ENCODE measurements at regions not wholly inside any gene's neighbourhood (a gene's known extent, or its start where the extent isn't known, plus 50 kb on each side); places are given as distances from the start of the nearest gene placed in this dataset.
A peak's percentile ranks its signal among the peaks of the same experiment; 100 is the strongest.

- H3K36me3 ChIP-seq (ENCODE audit: control insufficient read depth in 2 of 2, extremely low read depth in 1 of 2, insufficient read depth in 2 of 2, low read length in 2 of 2), result no peaks in the 10 kb centered on the region
- no peak overlapping the region for H3K9ac ChIP-seq (ENCODE audit: control insufficient read depth, extremely low read depth, insufficient read depth, low read length)
- H3K27ac ChIP-seq (ENCODE audit: control insufficient read depth, insufficient read depth, low read length), result no peak overlapping the region
- TF ChIP-seq EZH2 (IDR thresholded peaks at IDR 0.05; ENCODE audit: low read length) (no peak), CTCF (optimal IDR thresholded peaks at IDR 0.05 in 1 of 3, IDR thresholded peaks at IDR 0.05 in 1 of 3, conservative IDR thresholded peaks at IDR 0.05 in 1 of 3; ENCODE audit: extremely low read depth in 1 of 3, insufficient read depth in 2 of 3, low read length in 3 of 3) (no peak)
- H3K4me2 ChIP-seq (ENCODE audit: control insufficient read depth, extremely low read depth, insufficient read depth, low read depth, low read length), result no peak overlapping the region
- peaks cover 28% of the 10 kb centered on the region for H3K4me1 ChIP-seq (ENCODE audit: control insufficient read depth, extremely low read depth, insufficient read depth, low read length)
- H2AFZ ChIP-seq (ENCODE audit: control insufficient read depth, low read length), result no peak overlapping the region
- DNase-seq (ENCODE audit: low read depth, low spot score) (no peak), FAIRE-seq (no peak)
- H3K9me3 ChIP-seq (ENCODE audit: control insufficient read depth, low read depth, low read length), result no peaks in the 10 kb centered on the region
- no peak overlapping the region for H3K4me3 ChIP-seq (ENCODE audit: control insufficient read depth in 2 of 3, extremely low read depth in 1 of 3, insufficient read depth in 2 of 3, low read depth in 1 of 3, low read length in 3 of 3)
- H3K27me3 ChIP-seq (ENCODE audit: control insufficient read depth, extremely low read depth, insufficient read depth, low read length), result no peaks in the 10 kb centered on the region
- no peaks in the 10 kb centered on the region for H3K79me2 ChIP-seq (ENCODE audit: control insufficient read depth, insufficient read depth, low read length)
- H4K20me1 ChIP-seq (ENCODE audit: control insufficient read depth, extremely low read depth, insufficient read depth, low read length), result no peaks in the 10 kb centered on the region
- dilution Hi-C loops (cut with MboI; ENCODE audit: extremely low pct_ligation_motif_present, low sequenced_read_pairs), result no loop called here
- no peaks in the 10 kb centered on the region for H3K9me1 ChIP-seq (ENCODE audit: control insufficient read depth, extremely low read depth, insufficient read depth, low read length)
Measured at GRCh38 chr2:42907835-42908234, 115.5 kb upstream of the HAAO start.

- no peak overlapping the region for H3K4me3 ChIP-seq (ENCODE audit: control insufficient read depth in 2 of 3, extremely low read depth in 1 of 3, insufficient read depth in 2 of 3, low read depth in 1 of 3, low read length in 3 of 3)
- H3K79me2 ChIP-seq (ENCODE audit: control insufficient read depth, insufficient read depth, low read length), result no peaks in the 10 kb centered on the region
- peak overlapping the region; percentile 66 for H3K4me2 ChIP-seq (ENCODE audit: control insufficient read depth, extremely low read depth, insufficient read depth, low read depth, low read length)
- H3K27ac ChIP-seq (ENCODE audit: control insufficient read depth, insufficient read depth, low read length), result no peak overlapping the region
- FAIRE-seq (no peak), DNase-seq (ENCODE audit: low read depth, low spot score) (no peak)
- dilution Hi-C loops (cut with MboI; ENCODE audit: extremely low pct_ligation_motif_present, low sequenced_read_pairs), result no loop called here
- H3K9me3 ChIP-seq (ENCODE audit: control insufficient read depth, low read depth, low read length), result no peaks in the 10 kb centered on the region
- peak overlapping the region; percentile 30 for H3K9ac ChIP-seq (ENCODE audit: control insufficient read depth, extremely low read depth, insufficient read depth, low read length)
- H3K4me1 ChIP-seq (ENCODE audit: control insufficient read depth, extremely low read depth, insufficient read depth, low read length), result peaks cover 28% of the 10 kb centered on the region
- no peaks in the 10 kb centered on the region for H3K36me3 ChIP-seq (ENCODE audit: control insufficient read depth in 2 of 2, extremely low read depth in 1 of 2, insufficient read depth in 2 of 2, low read length in 2 of 2)
- no peaks in the 10 kb centered on the region for H3K9me1 ChIP-seq (ENCODE audit: control insufficient read depth, extremely low read depth, insufficient read depth, low read length)
- no peaks in the 10 kb centered on the region for H3K27me3 ChIP-seq (ENCODE audit: control insufficient read depth, extremely low read depth, insufficient read depth, low read length)
- H4K20me1 ChIP-seq (ENCODE audit: control insufficient read depth, extremely low read depth, insufficient read depth, low read length), result no peaks in the 10 kb centered on the region
- peak overlapping the region; percentile 90 for H2AFZ ChIP-seq (ENCODE audit: control insufficient read depth, low read length)
- TF ChIP-seq CTCF (optimal IDR thresholded peaks at IDR 0.05 in 1 of 3, IDR thresholded peaks at IDR 0.05 in 1 of 3, conservative IDR thresholded peaks at IDR 0.05 in 1 of 3; ENCODE audit: extremely low read depth in 1 of 3, insufficient read depth in 2 of 3, low read length in 3 of 3) (no peak), EZH2 (IDR thresholded peaks at IDR 0.05; ENCODE audit: low read length) (no peak)
Measured at GRCh38 chr2:42906557-42907411, 114.4 kb upstream of the HAAO start.

Measured in keratinocyte (primary cell).